ENCODE measurements at regions not wholly inside any gene's neighbourhood (a gene's known extent, or its start where the extent isn't known, plus 50 kb on each side); places are given as distances from the start of the nearest gene placed in this dataset.
"Not testable (repeated sequence)": the region's sequence is repeated elsewhere in the genome, so short reads cannot be mapped to it uniquely, and the experiment has no call there.

DNA sequence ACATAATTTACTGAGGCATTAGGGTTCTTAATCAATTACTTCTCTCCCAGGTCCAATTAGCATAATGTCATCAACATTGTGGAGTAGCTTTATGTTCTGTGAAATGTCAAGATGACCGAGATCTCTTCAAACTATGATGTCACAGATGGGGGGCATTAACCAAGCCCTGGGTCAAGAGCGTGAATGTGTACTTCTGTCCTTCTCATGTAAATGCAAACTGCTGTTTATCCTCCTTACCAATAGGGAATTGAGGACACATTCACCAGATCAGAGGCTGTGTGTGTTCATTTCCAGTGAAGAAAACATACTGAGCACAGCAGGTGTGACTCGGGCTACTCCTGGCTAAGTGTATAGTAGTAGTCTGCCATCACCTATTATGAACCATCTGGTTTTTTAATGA lies 177.9 kb downstream of the MINAR1 start:
- WGBS, result 64% methylated on average over 2 of the region's 3 CpGs
- H3K27me3 ChIP-seq, result peaks cover 0 to 6% (median 0%) of the 10 kb centered on the region in 4 donors
- H3K27ac ChIP-seq (replicated peaks in 1 of 4), result no peak overlapping the region
- intact Hi-C loops (cut with DNase I), result no loop called here
- no peak overlapping the region for H3K4me3 ChIP-seq
- H3K4me1 ChIP-seq, result no peaks in the 10 kb centered on the region
- no peaks in the 10 kb centered on the region for H3K9me3 ChIP-seq
- DNase-seq (ENCODE audit: extremely low spot score), result peak; percentile 50
- TF ChIP-seq, protein P1, sequence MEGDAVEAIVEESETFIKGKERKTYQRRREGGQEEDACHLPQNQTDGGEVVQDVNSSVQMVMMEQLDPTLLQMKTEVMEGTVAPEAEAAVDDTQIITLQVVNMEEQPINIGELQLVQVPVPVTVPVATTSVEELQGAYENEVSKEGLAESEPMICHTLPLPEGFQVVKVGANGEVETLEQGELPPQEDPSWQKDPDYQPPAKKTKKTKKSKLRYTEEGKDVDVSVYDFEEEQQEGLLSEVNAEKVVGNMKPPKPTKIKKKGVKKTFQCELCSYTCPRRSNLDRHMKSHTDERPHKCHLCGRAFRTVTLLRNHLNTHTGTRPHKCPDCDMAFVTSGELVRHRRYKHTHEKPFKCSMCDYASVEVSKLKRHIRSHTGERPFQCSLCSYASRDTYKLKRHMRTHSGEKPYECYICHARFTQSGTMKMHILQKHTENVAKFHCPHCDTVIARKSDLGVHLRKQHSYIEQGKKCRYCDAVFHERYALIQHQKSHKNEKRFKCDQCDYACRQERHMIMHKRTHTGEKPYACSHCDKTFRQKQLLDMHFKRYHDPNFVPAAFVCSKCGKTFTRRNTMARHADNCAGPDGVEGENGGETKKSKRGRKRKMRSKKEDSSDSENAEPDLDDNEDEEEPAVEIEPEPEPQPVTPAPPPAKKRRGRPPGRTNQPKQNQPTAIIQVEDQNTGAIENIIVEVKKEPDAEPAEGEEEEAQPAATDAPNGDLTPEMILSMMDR (IDR thresholded peaks at IDR 0.05), result no peak
- no peaks in the 10 kb centered on the region for H3K36me3 ChIP-seq

DNA sequence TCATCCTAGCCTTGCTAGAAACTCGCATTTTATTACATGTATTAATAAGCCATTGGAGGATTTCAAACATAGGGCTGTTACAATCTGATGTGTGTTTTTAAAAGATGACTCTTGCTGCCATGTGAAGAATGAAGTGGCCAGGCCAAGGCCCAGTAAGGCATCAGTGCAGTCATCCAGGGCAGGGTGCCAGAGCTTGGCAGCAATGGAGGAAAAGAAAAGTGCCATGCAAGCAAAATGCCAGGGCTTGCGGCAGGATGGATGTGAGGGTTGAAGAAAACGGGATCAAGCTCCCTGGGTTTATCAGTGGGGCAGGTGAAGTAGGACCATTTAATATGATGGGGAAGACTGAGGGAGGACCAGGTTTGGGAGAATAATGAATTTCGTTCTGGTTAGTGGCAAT lies 183.6 kb downstream of the MINAR1 start:
- intact Hi-C loops (cut with DNase I), result no loop called here
- peak; percentile 86 for DNase-seq (ENCODE audit: extremely low spot score)
- Histone ChIP-seq H3K4me3 (no peak overlapping the region), H3K36me3 (no peaks in the 10 kb centered on the region), H3K4me1 (no peaks in the 10 kb centered on the region), H3K27me3 (peaks cover 0 to 6% (median 0%) of the 10 kb centered on the region in 4 donors), H3K9me3 (no peaks in the 10 kb centered on the region), H3K27ac (replicated peaks in 1 of 4) (no peak overlapping the region)
- TF ChIP-seq EP300 (IDR thresholded peaks at IDR 0.05) (no peak), POLR2AphosphoS5 (IDR thresholded peaks at IDR 0.05) (no peak), POLR2A (IDR thresholded peaks at IDR 0.05; ENCODE audit: low read depth) (no peak)
- TF ChIP-seq, protein P1 (IDR thresholded peaks at IDR 0.05), result no peak
- 73% methylated on average over 4 of the region's 4 CpGs for WGBS

DNA sequence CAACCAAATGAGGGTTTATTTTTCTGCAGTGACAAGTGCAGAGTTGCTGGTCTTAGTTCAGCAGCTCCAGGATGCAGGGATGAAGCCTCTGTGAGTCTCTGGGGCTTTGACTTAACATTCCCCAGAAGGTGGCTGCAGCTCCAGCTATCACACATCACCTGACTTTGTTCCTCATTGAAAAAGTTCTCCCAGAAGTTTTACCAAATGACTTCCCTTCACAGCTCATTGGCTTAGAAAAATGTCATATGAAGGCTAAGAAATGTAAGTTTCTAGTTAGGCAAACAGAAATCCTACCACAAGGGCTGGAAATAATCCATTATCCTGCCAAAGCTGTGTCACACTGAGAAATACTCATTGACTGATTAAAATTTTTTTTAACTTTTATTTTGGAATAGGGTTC lies 184.9 kb downstream of the MINAR1 start:
- no peak overlapping the region for H3K4me3 ChIP-seq
- H3K27ac ChIP-seq (replicated peaks in 1 of 4), result no peak overlapping the region
- no peaks in the 10 kb centered on the region for H3K9me3 ChIP-seq
- H3K27me3 ChIP-seq, result peaks cover 0 to 9% (median 0%) of the 10 kb centered on the region in 4 donors
- TF ChIP-seq, protein P1 (IDR thresholded peaks at IDR 0.05), result no peak
- TF ChIP-seq POLR2A (IDR thresholded peaks at IDR 0.05; ENCODE audit: low read depth), result no peak
- no peak for TF ChIP-seq POLR2AphosphoS5 (IDR thresholded peaks at IDR 0.05)
- no peak for TF ChIP-seq EP300 (IDR thresholded peaks at IDR 0.05)
- H3K4me1 ChIP-seq, result no peaks in the 10 kb centered on the region
- H3K36me3 ChIP-seq, result no peaks in the 10 kb centered on the region
- peak; percentile 31 for DNase-seq (ENCODE audit: extremely low spot score)
- intact Hi-C loops (cut with DNase I), result no loop called here

DNA sequence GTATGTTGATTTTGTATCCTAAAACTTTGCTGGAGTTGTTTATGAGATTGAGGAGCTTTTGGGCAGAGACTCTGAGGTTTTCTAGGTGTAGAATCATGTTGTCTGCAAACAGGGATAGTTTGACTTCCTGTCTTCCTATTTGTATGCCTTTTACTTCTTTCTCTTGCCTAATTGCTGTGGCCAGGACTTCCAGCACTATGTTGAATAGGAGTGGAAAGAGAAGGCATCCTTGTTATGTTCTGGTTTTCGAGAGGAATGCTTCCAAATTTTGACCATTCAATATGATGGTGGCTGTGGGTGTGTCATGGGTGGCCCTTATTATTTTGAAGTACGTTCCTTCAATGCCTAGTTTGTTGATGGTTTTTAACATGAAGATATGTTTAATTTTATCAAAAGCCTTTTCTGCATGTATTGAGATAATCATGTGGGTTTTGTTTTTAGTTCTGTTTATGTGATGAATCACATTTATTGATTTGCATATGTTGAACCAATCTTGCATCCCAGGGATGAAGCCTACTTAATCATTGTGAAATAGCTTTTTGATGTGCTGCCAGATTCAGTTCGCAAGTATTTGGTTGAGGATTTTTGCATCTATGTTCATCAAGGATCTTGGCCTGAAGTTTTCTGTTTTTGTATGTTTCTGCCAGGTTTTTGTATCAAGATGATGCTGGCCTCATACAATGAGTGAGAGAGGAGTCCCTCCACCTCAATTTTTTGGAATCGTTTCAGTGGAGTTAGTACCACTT lies 188.1 kb downstream of the MINAR1 start:
- no peak overlapping the region for H3K27ac ChIP-seq (replicated peaks in 1 of 4)
- intact Hi-C loops (cut with DNase I), result no loop called here
- H3K27me3 ChIP-seq, result peaks cover 0 to 3% (median 0%) of the 10 kb centered on the region in 4 donors
- no peaks in the 10 kb centered on the region for H3K36me3 ChIP-seq
- TF ChIP-seq POLR2AphosphoS5 (IDR thresholded peaks at IDR 0.05) (no peak), EP300 (IDR thresholded peaks at IDR 0.05) (no peak)
- TF ChIP-seq, protein P1 (IDR thresholded peaks at IDR 0.05), result no peak
- no peak overlapping the region for H3K4me3 ChIP-seq
- H3K4me1 ChIP-seq, result no peaks in the 10 kb centered on the region
- H3K9me3 ChIP-seq, result peaks cover 0 to 3% (median 0%) of the 10 kb centered on the region in 4 donors
- DNase-seq (ENCODE audit: extremely low spot score), result peak; percentile 26
- WGBS, result 79% methylated on average over 4 of the region's 4 CpGs

DNA sequence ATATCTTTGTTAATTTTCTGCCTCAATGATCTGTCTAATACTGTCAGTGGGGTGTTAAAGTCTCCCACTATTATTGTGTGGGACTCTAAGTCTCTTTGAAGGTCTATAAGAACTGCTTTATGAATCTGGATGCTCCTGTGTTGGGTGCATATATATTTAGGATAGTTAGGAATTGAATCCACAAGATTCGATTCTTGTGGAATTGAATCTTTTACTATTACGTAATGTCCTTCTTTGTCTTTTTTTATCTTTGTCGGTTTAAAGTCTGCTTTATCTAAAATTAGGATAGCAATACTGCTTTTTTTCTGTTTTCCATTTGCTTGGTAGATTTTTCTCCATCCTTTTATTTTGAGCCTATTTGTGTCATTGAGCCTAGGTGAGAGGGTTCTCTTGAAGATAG lies 189.7 kb downstream of the MINAR1 start:
- intact Hi-C loops (cut with DNase I), result not testable (repeated sequence)

More for the DNA sequence above, 189.7 kb downstream of the MINAR1 start:
- WGBS, result 87% methylated on average over 3 of the region's 3 CpGs
- not testable (repeated sequence) for H3K27me3 ChIP-seq; H3K4me1 ChIP-seq; H3K4me3 ChIP-seq; H3K27ac ChIP-seq (replicated peaks in 1 of 4); DNase-seq (ENCODE audit: extremely low spot score); H3K9me3 ChIP-seq; H3K36me3 ChIP-seq
